PC-3 (cell line): ENCODE measurements at regions not wholly inside any gene's neighbourhood (a gene's known extent, or its start where the extent isn't known, plus 50 kb on each side); places are given as distances from the start of the nearest gene placed in this dataset.

Experiments used
- ATAC-seq: fragments of 200-7000 bp; cut with Tn5 transposase; 2 replicates; pipeline ENCODE4 v1.9.1; 2020; ENCODE audit warnings: mild to moderate bottlenecking, moderate library complexity
- BruUV-seq: library from RNA; stranded (reverse); fragments of 400-500 nt; replicated peaks from 2 replicates; lab custom pipeline; 2021; lab: Mats Ljungman, UMichigan
- CTCF ChIA-PET: fragments of 300-600 bp; sonication (Branson Sonifier 250); formaldehyde crosslinking; loops from one replicate; lab custom pipeline; 2022; ENCODE audit warnings: antibody characterized with exemption; lab: Charles Lee
- POLR2A ChIA-PET: fragments of 300-600 bp; sonication (Branson Sonifier 250); formaldehyde crosslinking; loops from one replicate; lab custom pipeline; 2022; ENCODE audit warnings: antibody characterized with exemption; ENCODE audit not compliant: unreplicated experiment; lab: Charles Lee
- DNase-seq: peaks from one replicate; pipeline ENCODE4 v3.0.0-alpha.2; 2015
- H2AFZ ChIP-seq: fragments of 300-600 bp; sonication (generic); 2 replicates; pipeline ENCODE4 v1.6.0; 2016; ENCODE audit warnings: antibody characterized with exemption, low read length
- H3F3A ChIP-seq: fragments of 300-600 bp; sonication (generic); one replicate; pipeline ENCODE4 v1.6.0; 2017; ENCODE audit warnings: antibody characterized with exemption, low read length, control low read depth, mild to moderate bottlenecking; ENCODE audit not compliant: unreplicated experiment
- H3K27ac ChIP-seq: fragments of 300-600 bp; sonication (generic); 2 replicates; pipeline ENCODE4 v1.5.1; 2016; ENCODE audit warnings: mild to moderate bottlenecking, low read length
- H3K27me3 ChIP-seq: fragments of 300-600 bp; sonication (generic); 2 replicates; pipeline ENCODE4 v1.6.1; 2016; ENCODE audit warnings: low read length, mixed read lengths
- H3K36me3 ChIP-seq: fragments of 300-600 bp; sonication (generic); 2 replicates; pipeline ENCODE4 v1.6.1; 2016; ENCODE audit warnings: low read depth, mixed run types, low read length, mixed read lengths
- H3K4me1 ChIP-seq: fragments of 300-600 bp; sonication (generic); 2 replicates; pipeline ENCODE4 v1.5.1; 2016; ENCODE audit warnings: low read length; ENCODE audit not compliant: insufficient read depth
- H3K4me2 ChIP-seq: fragments of 300-600 bp; sonication (generic); 2 replicates; pipeline ENCODE4 v1.6.0; 2016; ENCODE audit warnings: low read length
- H3K4me3 ChIP-seq: fragments of 300-600 bp; sonication (generic); 2 replicates; pipeline ENCODE4 v1.5.1; 2016; ENCODE audit warnings: mild to moderate bottlenecking, low read length, mixed read lengths
- H3K79me2 ChIP-seq: fragments of 300-600 bp; sonication (generic); 2 replicates; pipeline ENCODE4 v1.6.1; 2017; ENCODE audit warnings: low read length, mixed read lengths
- H3K9ac ChIP-seq: fragments of 300-600 bp; sonication (generic); 2 replicates; pipeline ENCODE4 v1.6.0; 2016; ENCODE audit warnings: mild to moderate bottlenecking, low read length
- H3K9me2 ChIP-seq: fragments of 300-600 bp; sonication (generic); replicated peaks from 2 replicates; pipeline ENCODE4 v1.6.1; 2016; ENCODE audit warnings: mixed run types, low read length, mixed read lengths
- H3K9me3 ChIP-seq: fragments of 300-600 bp; sonication (generic); 2 replicates; pipeline ENCODE4 v1.6.1; 2016; ENCODE audit warnings: low read length, mixed read lengths
- H4K20me1 ChIP-seq: fragments of 300-600 bp; sonication (generic); 2 replicates; pipeline ENCODE4 v1.6.1; 2016; ENCODE audit warnings: low read length, mixed read lengths
- EZH2 ChIP-seq: fragments of 300-600 bp; sonication (generic); IDR thresholded peaks from one replicate; pipeline ENCODE4 v1.6.1; 2017; ENCODE audit warnings: antibody characterized with exemption, mild to moderate bottlenecking, low read length; ENCODE audit not compliant: unreplicated experiment
- EZH2phosphoT487 ChIP-seq: fragments of 300-600 bp; sonication (generic); IDR thresholded peaks from 2 replicates; pipeline ENCODE4 v1.6.1; 2018; ENCODE audit warnings: mild to moderate bottlenecking, antibody characterized with exemption, low read length, borderline replicate concordance
- intact Hi-C: fragments of 100-400 bp; cut with micrococcal nuclease; formaldehyde crosslinking; loops from 2 replicates; pipeline ENCODE4 v1.9.0; 2023
- TF ChIP-seq, protein P1 (sequence below): fragments of 300-600 bp; sonication (generic); conservative IDR thresholded peaks from 2 replicates; pipeline ENCODE4 v1.5.1; 2017; ENCODE audit warnings: antibody characterized with exemption, low read depth, mild to moderate bottlenecking, low read length

DNA sequence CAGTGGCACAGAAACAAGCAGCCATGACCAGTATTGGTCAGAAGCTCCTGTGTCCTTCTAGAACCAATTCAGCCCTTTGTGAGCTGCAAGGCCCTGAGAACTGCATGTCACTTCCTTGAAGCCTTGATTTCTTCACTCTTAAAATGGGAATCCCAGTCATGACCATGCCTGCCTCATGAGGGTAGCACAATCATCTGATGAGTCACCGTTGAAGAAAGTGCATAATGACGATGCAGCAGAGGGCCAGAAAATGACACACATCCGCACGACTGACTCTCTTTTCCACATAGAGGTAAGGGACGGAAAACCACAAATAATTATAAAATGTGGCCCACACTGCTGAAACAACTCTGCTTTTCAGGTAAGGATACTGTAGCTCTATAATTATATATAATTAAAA is 777.4 kb downstream of the BCL11B start:
- Histone ChIP-seq H3K27ac (no peak overlapping the region), H3K79me2 (no peaks in the 10 kb centered on the region), H4K20me1 (no peaks in the 10 kb centered on the region), H3K27me3 (no peaks in the 10 kb centered on the region), H3K4me3 (no peak overlapping the region), H2AFZ (no peak overlapping the region), H3K9me3 (no peaks in the 10 kb centered on the region), H3K36me3 (no peaks in the 10 kb centered on the region), H3K9me2 (no peaks in the 10 kb centered on the region), H3K4me2 (no peak overlapping the region), H3K9ac (no peak overlapping the region), H3K4me1 (no peaks in the 10 kb centered on the region), H3F3A (no peaks in the 10 kb centered on the region)
- DNase-seq (peak; percentile 7), ATAC-seq (no peak)
- BruUV-seq = no TSS peak
- POLR2A ChIA-PET = no interaction called here
- TF ChIP-seq EZH2phosphoT487 (no peak), EZH2 (no peak)
- TF ChIP-seq, protein P1, sequence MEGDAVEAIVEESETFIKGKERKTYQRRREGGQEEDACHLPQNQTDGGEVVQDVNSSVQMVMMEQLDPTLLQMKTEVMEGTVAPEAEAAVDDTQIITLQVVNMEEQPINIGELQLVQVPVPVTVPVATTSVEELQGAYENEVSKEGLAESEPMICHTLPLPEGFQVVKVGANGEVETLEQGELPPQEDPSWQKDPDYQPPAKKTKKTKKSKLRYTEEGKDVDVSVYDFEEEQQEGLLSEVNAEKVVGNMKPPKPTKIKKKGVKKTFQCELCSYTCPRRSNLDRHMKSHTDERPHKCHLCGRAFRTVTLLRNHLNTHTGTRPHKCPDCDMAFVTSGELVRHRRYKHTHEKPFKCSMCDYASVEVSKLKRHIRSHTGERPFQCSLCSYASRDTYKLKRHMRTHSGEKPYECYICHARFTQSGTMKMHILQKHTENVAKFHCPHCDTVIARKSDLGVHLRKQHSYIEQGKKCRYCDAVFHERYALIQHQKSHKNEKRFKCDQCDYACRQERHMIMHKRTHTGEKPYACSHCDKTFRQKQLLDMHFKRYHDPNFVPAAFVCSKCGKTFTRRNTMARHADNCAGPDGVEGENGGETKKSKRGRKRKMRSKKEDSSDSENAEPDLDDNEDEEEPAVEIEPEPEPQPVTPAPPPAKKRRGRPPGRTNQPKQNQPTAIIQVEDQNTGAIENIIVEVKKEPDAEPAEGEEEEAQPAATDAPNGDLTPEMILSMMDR = no peak
- intact Hi-C loops = no loop called here
- CTCF ChIA-PET = no interaction called here

DNA sequence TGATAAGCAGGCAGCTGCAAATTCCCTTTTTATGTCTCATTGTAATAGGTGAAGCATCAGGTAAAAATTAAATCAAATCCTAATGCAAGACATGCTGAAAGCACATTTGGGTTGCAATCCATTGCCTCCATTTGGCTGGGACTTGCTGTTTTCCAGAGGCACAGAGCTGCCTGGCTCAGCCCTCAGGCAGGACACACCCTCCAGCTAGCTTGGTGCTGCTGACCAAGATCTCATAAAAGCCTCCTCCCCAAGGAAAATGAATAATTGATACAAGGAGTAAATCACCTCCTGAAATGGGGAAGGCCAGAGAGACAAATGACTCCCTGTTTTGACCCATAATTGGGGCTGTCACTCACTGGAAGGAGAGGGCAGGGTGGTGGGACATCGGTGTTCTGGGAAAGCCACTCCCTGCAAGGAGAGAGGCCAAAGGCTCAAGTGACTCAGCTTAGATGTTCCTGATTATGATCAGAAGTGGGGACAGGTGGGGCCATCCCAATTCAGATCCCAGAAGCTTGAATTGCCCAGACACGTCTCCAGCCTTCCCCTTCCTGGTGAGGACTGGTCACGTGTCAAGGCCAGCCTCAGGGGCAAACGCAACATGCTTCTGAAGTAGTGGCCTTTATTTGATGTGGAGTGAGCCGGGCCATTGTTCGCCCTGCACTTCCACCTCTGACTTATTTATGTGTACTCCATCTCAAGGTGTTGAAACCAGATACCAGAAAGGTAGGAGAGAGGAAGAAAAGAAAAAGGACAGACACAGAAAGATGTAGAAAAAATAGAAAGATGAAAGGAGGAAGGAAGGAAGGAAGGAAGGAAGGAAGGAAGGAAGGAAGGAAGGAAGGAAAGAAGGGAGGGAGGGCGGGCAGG is 773.7 kb downstream of the BCL11B start:
- BruUV-seq = no TSS peak
- no peak overlapping the region for H3K27ac ChIP-seq
- no peaks in the 10 kb centered on the region for H3K9me2 ChIP-seq
- no peak for ATAC-seq
- no peaks in the 10 kb centered on the region for H3K36me3 ChIP-seq
- CTCF ChIA-PET = no interaction called here
- H3K9ac ChIP-seq = no peak overlapping the region
- H3K79me2 ChIP-seq = no peaks in the 10 kb centered on the region
- no peak for DNase-seq
- H3F3A ChIP-seq = no peaks in the 10 kb centered on the region
- H2AFZ ChIP-seq = no peak overlapping the region
- H3K9me3 ChIP-seq = no peaks in the 10 kb centered on the region; the same call in 1 of the 2 replicates
- TF ChIP-seq EZH2 (no peak), EZH2phosphoT487 (no peak)
- TF ChIP-seq, protein P1 = no peak
- no peaks in the 10 kb centered on the region for H3K4me1 ChIP-seq
- intact Hi-C loops = no loop called here
- no peak overlapping the region for H3K4me2 ChIP-seq
- H3K27me3 ChIP-seq = no peaks in the 10 kb centered on the region
- H4K20me1 ChIP-seq = no peaks in the 10 kb centered on the region
- POLR2A ChIA-PET = no interaction called here
- no peak overlapping the region for H3K4me3 ChIP-seq

DNA sequence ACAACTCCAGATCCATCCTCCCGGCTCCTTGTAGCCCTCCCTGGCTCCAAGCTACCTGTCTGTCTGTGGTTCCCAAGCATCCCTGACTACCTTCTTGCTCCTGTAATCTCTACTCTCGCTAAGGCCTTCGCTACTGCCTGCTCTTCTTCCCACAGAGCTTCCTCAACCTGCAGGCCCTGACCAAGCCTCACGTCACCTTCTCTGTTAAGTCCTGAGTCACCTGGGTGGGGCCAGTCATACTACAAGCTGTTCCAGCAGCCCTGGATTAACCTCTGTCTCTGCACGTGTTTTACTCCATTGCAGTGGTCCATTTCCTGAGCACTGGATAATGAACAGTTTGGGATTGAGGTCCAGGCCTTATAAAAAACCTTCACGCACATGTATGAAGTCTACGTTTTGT is 770.7 kb downstream of the BCL11B start:
- H3K9ac ChIP-seq = no peak overlapping the region
- no peak overlapping the region for H3K4me2 ChIP-seq
- H3K9me3 ChIP-seq = no peaks in the 10 kb centered on the region; the same call in 1 of the 2 replicates
- BruUV-seq = no TSS peak
- no peaks in the 10 kb centered on the region for H3K4me1 ChIP-seq
- no peaks in the 10 kb centered on the region for H3F3A ChIP-seq
- TF ChIP-seq, protein P1 = no peak
- TF ChIP-seq EZH2phosphoT487 (no peak), EZH2 (no peak)
- no peaks in the 10 kb centered on the region for H3K79me2 ChIP-seq
- no peak overlapping the region for H3K27ac ChIP-seq
- no peaks in the 10 kb centered on the region for H4K20me1 ChIP-seq
- POLR2A ChIA-PET = no interaction called here
- CTCF ChIA-PET = no interaction called here
- H3K27me3 ChIP-seq = no peaks in the 10 kb centered on the region
- peak; percentile 20 for DNase-seq
- no peak overlapping the region for H2AFZ ChIP-seq
- no peaks in the 10 kb centered on the region for H3K9me2 ChIP-seq
- no peak for ATAC-seq
- no peak overlapping the region for H3K4me3 ChIP-seq
- intact Hi-C loops = no loop called here
- H3K36me3 ChIP-seq = no peaks in the 10 kb centered on the region
